ENCODE measurements at regions not wholly inside any gene's neighbourhood (a gene's known extent, or its start where the extent isn't known, plus 50 kb on each side); places are given as distances from the start of the nearest gene placed in this dataset.

DNA sequence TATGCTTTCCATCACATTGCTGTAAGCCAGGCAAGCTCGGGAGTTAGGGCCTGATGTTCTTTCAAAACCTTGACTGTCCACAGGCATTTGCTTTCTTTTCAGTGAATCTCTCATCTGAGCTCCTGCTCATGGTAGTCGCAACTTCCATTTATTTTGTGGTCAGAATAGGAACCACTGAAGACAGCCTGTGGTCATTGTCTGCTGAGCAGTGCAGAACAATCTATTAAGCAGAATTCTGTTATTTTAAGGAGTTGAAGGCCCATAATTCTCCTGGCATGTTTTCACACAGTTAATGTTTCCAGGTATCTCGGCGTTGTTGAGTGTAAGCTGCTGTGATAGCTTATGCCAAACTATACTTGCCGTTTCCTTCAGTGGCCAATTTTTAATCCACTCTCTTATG is 491.1 kb upstream of the AKR1E2 start:
- no peak for FAIRE-seq
- H3K4me3 ChIP-seq (replicated peaks in 1 of 3; ENCODE audit: insufficient read depth in 1 of 3, low read depth in 1 of 3, low read length in 3 of 3) = no peak overlapping the region

DNA sequence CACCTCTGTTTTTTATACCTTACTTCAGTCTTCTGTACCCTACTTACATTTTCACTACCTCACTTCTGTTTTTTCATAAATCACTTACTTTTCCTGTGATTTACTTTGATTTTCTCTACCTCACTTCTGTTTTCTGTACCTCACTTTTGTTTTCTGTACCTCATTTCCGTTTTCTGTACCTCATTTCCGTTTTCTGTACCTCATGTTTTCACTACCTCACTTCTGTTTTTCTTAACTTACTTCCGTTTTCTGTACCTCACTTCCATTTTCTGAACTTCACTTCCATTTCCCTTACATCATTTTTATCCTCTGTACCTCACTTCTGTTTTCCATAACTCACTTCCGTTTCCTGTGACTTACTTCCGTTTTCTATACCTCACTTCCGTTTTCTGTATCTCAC is 492.0 kb upstream of the AKR1E2 start:
- Histone ChIP-seq H3K79me2 (ENCODE audit: control insufficient read depth, insufficient read depth, low read length) (no peaks in the 10 kb centered on the region), H3K4me1 (ENCODE audit: control insufficient read depth, extremely low read depth, insufficient read depth, low read length) (peaks cover 3% of the 10 kb centered on the region), H3K4me3 (replicated peaks in 1 of 3; ENCODE audit: insufficient read depth in 1 of 3, low read depth in 1 of 3, low read length in 3 of 3) (no peak overlapping the region), H3K9me1 (replicated peaks; ENCODE audit: control insufficient read depth, extremely low read depth, insufficient read depth, low read length) (no peaks in the 10 kb centered on the region), H3K27ac (ENCODE audit: insufficient read depth, low read depth, low read length) (no peak overlapping the region), H4K20me1 (replicated peaks; ENCODE audit: control insufficient read depth, extremely low read depth, insufficient read depth, low read length) (no peaks in the 10 kb centered on the region), H3K9me3 (replicated peaks; ENCODE audit: control insufficient read depth, insufficient read depth, low read length) (no peaks in the 10 kb centered on the region), H2AFZ (ENCODE audit: low read depth, low read length) (no peak overlapping the region), H3K36me3 (ENCODE audit: control insufficient read depth in 2 of 2, extremely low read depth in 1 of 2, insufficient read depth in 2 of 2, low read length in 2 of 2) (no peaks in the 10 kb centered on the region), H3K4me2 (ENCODE audit: insufficient read depth, low read length) (no peak overlapping the region), H3K27me3 (ENCODE audit: control insufficient read depth in 2 of 2, insufficient read depth in 2 of 2, low read length in 2 of 2) (no peaks in the 10 kb centered on the region), H3K9ac (replicated peaks; ENCODE audit: extremely low read depth, insufficient read depth, low read length) (no peak overlapping the region)
- DNase-seq (ENCODE audit: low read depth, low spot score) (no peak), FAIRE-seq (no peak)
- ChIA-PET CTCF (no interaction called here), POLR2A (no interaction called here)
- dilution Hi-C loops (cut with MboI; ENCODE audit: extremely low pct_ligation_motif_present, low sequenced_read_pairs) (no loop called here), intact Hi-C loops (cut with micrococcal nuclease) (no loop called here)
- TF ChIP-seq EZH2 (IDR thresholded peaks at IDR 0.05; ENCODE audit: borderline replicate concordance, low read depth, low read length, severe bottlenecking) = no peak
- TF ChIP-seq, protein P1, sequence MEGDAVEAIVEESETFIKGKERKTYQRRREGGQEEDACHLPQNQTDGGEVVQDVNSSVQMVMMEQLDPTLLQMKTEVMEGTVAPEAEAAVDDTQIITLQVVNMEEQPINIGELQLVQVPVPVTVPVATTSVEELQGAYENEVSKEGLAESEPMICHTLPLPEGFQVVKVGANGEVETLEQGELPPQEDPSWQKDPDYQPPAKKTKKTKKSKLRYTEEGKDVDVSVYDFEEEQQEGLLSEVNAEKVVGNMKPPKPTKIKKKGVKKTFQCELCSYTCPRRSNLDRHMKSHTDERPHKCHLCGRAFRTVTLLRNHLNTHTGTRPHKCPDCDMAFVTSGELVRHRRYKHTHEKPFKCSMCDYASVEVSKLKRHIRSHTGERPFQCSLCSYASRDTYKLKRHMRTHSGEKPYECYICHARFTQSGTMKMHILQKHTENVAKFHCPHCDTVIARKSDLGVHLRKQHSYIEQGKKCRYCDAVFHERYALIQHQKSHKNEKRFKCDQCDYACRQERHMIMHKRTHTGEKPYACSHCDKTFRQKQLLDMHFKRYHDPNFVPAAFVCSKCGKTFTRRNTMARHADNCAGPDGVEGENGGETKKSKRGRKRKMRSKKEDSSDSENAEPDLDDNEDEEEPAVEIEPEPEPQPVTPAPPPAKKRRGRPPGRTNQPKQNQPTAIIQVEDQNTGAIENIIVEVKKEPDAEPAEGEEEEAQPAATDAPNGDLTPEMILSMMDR (IDR thresholded peaks at IDR 0.05; ENCODE audit: extremely low read depth in 1 of 2, insufficient read depth in 1 of 2, low read depth in 1 of 2, low read length in 2 of 2) = no peak
- BruUV-seq (replicated peaks) = no TSS peak

More for the DNA sequence above, 491.1 kb upstream of the AKR1E2 start:
- TF ChIP-seq EZH2 (IDR thresholded peaks at IDR 0.05; ENCODE audit: borderline replicate concordance, low read depth, low read length, severe bottlenecking) = no peak
- no peak for TF ChIP-seq POLR2AphosphoS5 (IDR thresholded peaks at IDR 0.05; ENCODE audit: insufficient read depth, low read depth, low read length)
- TF ChIP-seq POLR2A (IDR thresholded peaks at IDR 0.05; ENCODE audit: low read depth, low read length) = no peak
- TF ChIP-seq JUN (IDR thresholded peaks at IDR 0.05; ENCODE audit: borderline replicate concordance, insufficient read depth, insufficient read length, low read depth) = no peak
- TF ChIP-seq, protein P1 (IDR thresholded peaks at IDR 0.05; ENCODE audit: extremely low read depth in 1 of 2, insufficient read depth in 1 of 2, low read depth in 1 of 2, low read length in 2 of 2) = no peak
- dilution Hi-C loops (cut with MboI; ENCODE audit: extremely low pct_ligation_motif_present, low sequenced_read_pairs) (no loop called here), intact Hi-C loops (cut with micrococcal nuclease) (no loop called here)
- Histone ChIP-seq H3K36me3 (ENCODE audit: control insufficient read depth in 2 of 2, extremely low read depth in 1 of 2, insufficient read depth in 2 of 2, low read length in 2 of 2) (no peaks in the 10 kb centered on the region), H4K20me1 (replicated peaks; ENCODE audit: control insufficient read depth, extremely low read depth, insufficient read depth, low read length) (no peaks in the 10 kb centered on the region), H3K79me2 (ENCODE audit: control insufficient read depth, insufficient read depth, low read length) (no peaks in the 10 kb centered on the region), H2AFZ (ENCODE audit: low read depth, low read length) (no peak overlapping the region), H3K4me2 (ENCODE audit: insufficient read depth, low read length) (no peak overlapping the region), H3K27me3 (ENCODE audit: control insufficient read depth in 2 of 2, insufficient read depth in 2 of 2, low read length in 2 of 2) (no peaks in the 10 kb centered on the region), H3K9me3 (replicated peaks; ENCODE audit: control insufficient read depth, insufficient read depth, low read length) (no peaks in the 10 kb centered on the region), H3K27ac (ENCODE audit: insufficient read depth, low read depth, low read length) (no peak overlapping the region), H3K9ac (replicated peaks; ENCODE audit: extremely low read depth, insufficient read depth, low read length) (no peak overlapping the region), H3K4me1 (ENCODE audit: control insufficient read depth, extremely low read depth, insufficient read depth, low read length) (peaks cover 3% of the 10 kb centered on the region), H3K9me1 (replicated peaks; ENCODE audit: control insufficient read depth, extremely low read depth, insufficient read depth, low read length) (no peaks in the 10 kb centered on the region)
- POLR2A ChIA-PET = no interaction called here
- no peak for DNase-seq (ENCODE audit: low read depth, low spot score)
- CTCF ChIA-PET = interaction anchor here (1.5 kb wide), 1 partner anchor 14 kb away, joined by 3 read pairs; no protein-coding TSS in a partner anchor
- no TSS peak for BruUV-seq (replicated peaks)
